Anterior cingulate cortex (tissue), 58 donors: ENCODE measurements at regions not wholly inside any gene's neighbourhood (a gene's known extent, or its start where the extent isn't known, plus 50 kb on each side); places are given as distances from the start of the nearest gene placed in this dataset.
"Not testable (repeated sequence)": the region's sequence is repeated elsewhere in the genome, so short reads cannot be mapped to it uniquely, and the experiment has no call there.

ENCODE experiments used
- DNase-seq, 58 donors: peaks; one replicate each; lab custom pipeline; 2025; lab: John Stamatoyannopoulos, UW

DNA sequence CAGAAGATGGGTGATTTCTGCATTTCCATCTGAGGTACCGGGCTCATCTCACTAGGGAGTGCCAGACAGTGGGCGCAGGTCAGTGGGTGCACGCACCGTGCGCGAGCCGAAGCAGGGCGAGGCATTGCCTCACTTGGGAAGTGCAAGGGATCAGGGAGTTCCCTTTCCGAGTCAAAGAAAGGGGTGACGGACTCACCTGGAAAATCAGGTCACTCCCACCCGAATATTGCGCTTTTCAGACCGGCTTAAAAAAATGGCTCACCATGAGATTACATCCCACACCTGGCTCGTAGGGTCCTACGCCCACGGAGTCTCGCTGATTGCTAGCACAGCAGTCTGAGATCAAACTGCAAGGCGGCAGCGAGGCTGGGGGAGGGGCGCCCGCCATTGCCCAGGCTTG, 194.0 kb downstream of the PARM1 start:
- not testable (repeated sequence) for DNase-seq

DNA sequence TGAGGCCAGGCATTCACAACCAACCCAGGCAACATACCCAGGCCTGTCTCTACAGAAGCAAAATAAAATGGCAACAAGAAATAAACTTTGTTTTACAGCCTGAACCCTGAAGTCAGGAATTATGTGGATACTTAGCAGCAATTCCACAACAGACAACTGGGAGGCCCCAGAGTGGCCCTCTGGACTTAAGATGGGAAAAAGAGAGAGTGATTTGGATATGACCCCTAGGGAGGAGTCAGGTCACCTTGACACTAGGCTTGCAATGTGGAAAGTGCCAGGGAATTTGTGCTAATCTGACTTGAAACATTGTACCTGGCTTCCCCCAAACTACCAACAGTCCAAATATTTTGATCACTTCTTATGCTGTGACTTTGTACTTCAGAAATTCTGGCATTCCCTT, 193.1 kb downstream of the PARM1 start:
- DNase-seq: no peak

DNA sequence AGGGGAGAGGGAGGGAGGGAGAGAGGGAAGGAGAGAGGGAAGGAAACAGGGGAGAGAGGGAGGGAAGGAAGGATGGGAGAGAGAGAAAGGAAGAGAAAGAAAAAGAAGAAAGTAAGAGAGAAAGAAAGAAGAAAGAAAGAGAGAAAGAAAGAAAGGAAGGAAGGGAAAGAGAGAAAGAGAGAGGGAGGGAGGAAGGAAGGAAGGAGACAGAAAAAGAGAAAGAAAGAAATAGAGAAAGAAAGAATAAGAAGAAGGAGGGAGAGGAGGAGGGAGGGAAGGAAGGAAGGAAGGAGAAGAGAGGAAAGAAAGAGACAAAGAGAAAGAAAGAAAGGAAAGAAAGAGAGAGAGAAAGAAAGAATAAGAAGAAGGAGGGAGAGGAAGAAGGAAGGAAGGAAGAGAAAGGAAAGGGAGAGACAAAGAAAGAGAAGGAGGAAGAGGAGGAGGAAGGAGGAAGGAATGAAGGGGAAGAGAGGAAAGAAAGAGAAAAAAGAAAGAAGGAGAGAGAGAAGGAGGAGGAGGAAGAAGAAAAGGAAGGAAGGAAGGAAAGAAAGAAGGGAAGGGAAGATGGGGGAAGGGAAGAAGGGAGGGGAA, 189.6 kb downstream of the PARM1 start:
- DNase-seq: no peak

DNA sequence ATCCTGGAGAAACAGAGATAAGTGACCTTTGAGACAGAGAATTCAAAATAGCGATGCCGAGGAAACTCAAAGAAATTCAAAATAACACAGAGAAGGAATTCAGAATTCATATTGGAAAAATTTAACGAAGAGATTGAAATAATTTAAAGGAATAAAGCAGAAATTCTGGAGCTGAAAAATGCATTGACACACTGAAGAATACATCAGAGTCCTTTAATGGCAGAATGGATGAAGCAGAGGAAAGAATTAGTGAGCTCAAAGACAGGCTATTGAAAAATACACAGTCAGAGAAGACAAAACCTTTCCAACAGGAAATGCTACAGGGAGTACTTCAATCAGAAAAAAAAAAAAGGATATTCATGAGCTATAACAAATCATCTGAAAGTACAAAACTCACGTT, 185.8 kb downstream of the PARM1 start:
- no peak for DNase-seq

DNA sequence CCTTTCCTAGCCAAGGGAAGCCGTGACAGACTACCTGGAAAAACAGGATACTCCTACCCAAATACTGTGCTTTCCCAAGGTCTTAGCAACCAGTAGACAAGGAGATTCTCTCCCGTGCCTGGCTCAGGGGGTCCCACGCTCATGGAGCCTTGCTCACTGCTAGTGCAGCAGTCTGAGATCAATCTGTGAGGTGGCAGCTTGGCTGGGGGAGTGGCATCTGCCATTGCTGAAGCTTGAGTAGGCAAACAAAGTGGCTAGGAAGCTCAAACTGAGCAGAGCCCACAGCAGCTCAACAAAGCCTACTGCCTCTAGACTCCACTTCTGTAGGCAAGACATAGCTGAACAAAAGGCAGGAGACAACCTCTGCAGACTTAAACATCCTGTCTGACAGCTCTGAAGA, 177.1 kb downstream of the PARM1 start:
- DNase-seq: peak in 5 of 58 donors; percentile 0 to 2 (median 0)

DNA sequence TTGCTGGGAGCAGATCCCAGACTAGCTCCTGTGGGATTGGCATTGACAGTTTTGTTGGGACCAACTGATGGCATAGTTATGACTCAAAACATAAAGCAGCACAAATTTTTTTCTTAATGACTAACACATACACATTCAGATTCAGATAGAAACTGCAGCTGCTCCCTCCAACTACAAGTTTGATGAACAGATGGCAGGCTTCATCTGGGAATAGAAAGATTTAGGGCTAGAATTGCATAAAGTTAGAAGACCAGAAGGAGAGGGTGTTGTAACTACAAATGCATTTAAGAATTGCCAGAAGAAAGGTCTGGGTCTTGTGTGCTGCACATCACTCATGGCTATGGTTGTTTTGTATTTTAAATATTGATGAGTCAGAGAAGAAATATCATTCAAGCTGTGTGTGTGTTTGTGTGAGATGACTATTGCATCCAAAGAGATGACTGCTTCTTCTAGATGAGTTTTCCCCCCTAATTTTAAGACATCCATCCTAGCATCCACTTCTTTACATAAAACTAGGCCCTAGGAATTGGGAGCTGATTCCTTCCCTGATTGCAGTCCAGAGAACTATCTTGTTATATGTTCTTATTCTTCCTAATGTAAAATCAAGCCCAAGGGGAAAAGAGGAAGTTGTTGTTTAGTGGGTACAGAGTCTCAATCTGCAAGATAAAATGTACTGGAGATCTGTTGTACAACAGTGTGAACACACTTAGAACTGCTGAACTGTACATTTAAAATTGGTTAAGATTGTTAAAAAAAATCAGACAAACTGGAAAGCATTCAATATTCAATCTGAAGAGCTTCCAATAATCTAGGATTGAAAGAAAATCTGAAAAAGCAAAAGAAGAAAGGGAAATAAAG, 175.1 kb downstream of the PARM1 start:
- DNase-seq: peak in 15 of 58 donors; percentile 1 to 65 (median 10)

DNA sequence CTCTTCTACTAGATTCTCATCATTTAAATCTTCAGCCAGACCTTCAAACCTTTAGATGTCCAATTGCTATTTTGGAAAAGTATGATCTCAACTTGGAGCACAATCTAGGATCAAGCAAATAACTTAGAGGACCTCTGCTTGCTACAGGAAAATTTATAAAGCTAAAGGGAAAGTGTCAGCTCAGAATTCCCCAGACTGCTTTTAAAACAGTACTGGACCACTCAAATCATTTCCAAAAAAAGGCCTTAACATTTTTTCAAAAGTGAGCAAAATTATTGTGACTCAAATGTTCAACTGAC, 169.8 kb downstream of the PARM1 start:
- no peak for DNase-seq

DNA sequence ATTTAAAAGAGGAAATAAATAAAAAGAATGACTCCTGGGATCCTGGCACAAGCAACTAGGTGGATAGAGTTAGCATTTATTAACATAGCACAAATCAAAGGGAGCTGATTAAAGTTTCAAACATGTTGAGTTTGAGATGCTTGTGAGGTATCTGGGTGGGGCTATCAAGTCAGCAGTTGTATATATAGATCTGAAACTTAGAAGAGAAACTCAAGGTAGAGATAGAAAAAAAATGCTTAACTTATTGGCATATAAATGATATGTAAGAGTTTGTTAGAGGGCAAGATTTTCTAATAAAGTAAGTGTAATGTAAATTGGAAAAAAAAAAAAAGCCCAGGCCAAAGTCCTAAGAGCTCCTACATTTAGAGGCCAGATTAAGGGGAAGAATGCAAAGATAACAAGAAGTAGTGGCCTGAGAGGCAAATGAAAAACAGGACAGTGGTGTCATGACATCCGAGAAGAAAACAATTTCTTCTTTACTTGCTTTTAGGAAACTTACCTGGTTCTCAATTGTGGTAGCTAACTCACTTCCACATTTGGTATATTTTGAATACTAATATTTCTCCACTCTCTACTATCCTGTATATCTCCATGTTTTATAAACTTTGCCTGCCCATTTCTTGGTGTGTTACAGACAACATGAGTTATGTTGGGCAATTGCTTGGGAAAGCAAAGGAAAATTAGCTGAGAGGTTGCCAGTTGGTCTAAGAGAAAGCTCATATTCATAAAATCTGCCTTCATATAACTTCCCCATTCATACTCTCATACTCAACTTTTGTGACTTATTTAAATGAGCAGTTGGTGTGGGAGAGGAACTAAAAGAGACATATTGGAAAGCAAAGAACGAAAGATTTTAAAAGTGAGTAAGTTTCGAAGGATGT, 169.2 kb downstream of the PARM1 start:
- no peak for DNase-seq
